Dedifferentiated amniotic fluid mesenchymal stem cell (primary cell): ENCODE measurements at regions not wholly inside any gene's neighbourhood (a gene's known extent, or its start where the extent isn't known, plus 50 kb on each side); places are given as distances from the start of the nearest gene placed in this dataset.

ENCODE experiments used
- DNase-seq: peaks from one replicate; pipeline ENCODE4 v3.0.0-alpha.2; 2016; ENCODE audit errors: extremely low spot score

GRCh38 chr3:104612218-104612617 is 754.5 kb upstream of the ALCAM start:
- no peak for DNase-seq

GRCh38 chr3:104614564-104614963 is 752.1 kb upstream of the ALCAM start:
- no peak for DNase-seq

- peak; percentile 39 for DNase-seq
Measured at GRCh38 chr3:104628185-104628789, 738.4 kb upstream of the ALCAM start.

GRCh38 chr3:104629038-104629437 is 737.7 kb upstream of the ALCAM start:
- DNase-seq: peak; percentile 77

GRCh38 chr3:104631254-104631653 is 735.5 kb upstream of the ALCAM start:
- DNase-seq: no peak

GRCh38 chr3:104632521-104632920 is 734.2 kb upstream of the ALCAM start:
- no peak for DNase-seq

- DNase-seq: no peak
Measured at GRCh38 chr3:104632947-104633346, 733.8 kb upstream of the ALCAM start.

- no peak for DNase-seq
Measured at GRCh38 chr3:104635872-104636580, 730.7 kb upstream of the ALCAM start.

GRCh38 chr3:104642827-104643226 is 723.9 kb upstream of the ALCAM start:
- DNase-seq: peak; percentile 36

GRCh38 chr3:104646196-104646595 is 720.5 kb upstream of the ALCAM start:
- DNase-seq: no peak

- DNase-seq: no peak
Measured at GRCh38 chr3:104648823-104649222, 717.9 kb upstream of the ALCAM start.

- no peak for DNase-seq
Measured at GRCh38 chr3:104669083-104669482, 697.6 kb upstream of the ALCAM start.

GRCh38 chr3:104672331-104672730 is 694.4 kb upstream of the ALCAM start:
- no peak for DNase-seq

- DNase-seq: no peak
Measured at GRCh38 chr3:104673981-104674380, 692.7 kb upstream of the ALCAM start.

GRCh38 chr3:104676241-104676640 is 690.5 kb upstream of the ALCAM start:
- no peak for DNase-seq

- no peak for DNase-seq
Measured at GRCh38 chr3:104677932-104678331, 688.8 kb upstream of the ALCAM start.

- no peak for DNase-seq
Measured at GRCh38 chr3:104685492-104685891, 681.2 kb upstream of the ALCAM start.

GRCh38 chr3:104687362-104687761 is 679.3 kb upstream of the ALCAM start:
- DNase-seq: no peak

- DNase-seq: no peak
Measured at GRCh38 chr3:104696470-104696869, 670.2 kb upstream of the ALCAM start.

- DNase-seq: no peak
Measured at GRCh38 chr3:104711406-104711805, 655.3 kb upstream of the ALCAM start.

- no peak for DNase-seq
Measured at GRCh38 chr3:104715972-104716371, 650.7 kb upstream of the ALCAM start.

GRCh38 chr3:104717828-104718196 is 648.9 kb upstream of the ALCAM start:
- no peak for DNase-seq

GRCh38 chr3:104723000-104723399 is 643.7 kb upstream of the ALCAM start:
- DNase-seq: no peak

GRCh38 chr3:104731074-104731473 is 635.6 kb upstream of the ALCAM start:
- no peak for DNase-seq
